CD4-positive, CD25-positive, alpha-beta regulatory T cell (primary cell): ENCODE measurements at regions not wholly inside any gene's neighbourhood (a gene's known extent, or its start where the extent isn't known, plus 50 kb on each side); places are given as distances from the start of the nearest gene placed in this dataset.
A peak's percentile ranks its signal among the peaks of the same experiment; 100 is the strongest.

Source experiments
- ATAC-seq, 2 donors: fragments of 150-1000 bp; cut with Tn5 transposase; one replicate each; pipeline ENCODE4 v1.10.0; 2021; ENCODE audit warnings: low read depth in 2 of 2, moderate number of reproducible peaks in 2 of 2, moderate library complexity in 1 of 2
- DNase-seq, 3 donors: peaks; one replicate each; pipeline versions ENCODE4 v3.0.0 to v3.0.0-alpha.2; 2012 to 2022; ENCODE audit warnings: mixed read lengths in 1 of 3
- H3K27ac ChIP-seq: one replicate; pipeline ENCODE4 v1.7.0; 2013; ENCODE audit warnings: mild to moderate bottlenecking, low read length; ENCODE audit not compliant: insufficient read depth, poor library complexity, severe bottlenecking
- H3K27me3 ChIP-seq: one replicate; pipeline ENCODE4 v1.7.0; 2013; ENCODE audit warnings: low read length; ENCODE audit not compliant: control insufficient read depth, insufficient read depth
- H3K36me3 ChIP-seq: one replicate; pipeline ENCODE4 v1.7.0; 2013; ENCODE audit warnings: mild to moderate bottlenecking, low read length, moderate library complexity; ENCODE audit not compliant: control insufficient read depth, insufficient read depth
- H3K4me1 ChIP-seq: 2 replicates; pipeline ENCODE4 v1.7.0; 2013; ENCODE audit warnings: mild to moderate bottlenecking, low read length; ENCODE audit not compliant: insufficient read depth, control insufficient read depth, poor library complexity, severe bottlenecking
- H3K4me3 ChIP-seq: one replicate; pipeline ENCODE4 v1.7.0; 2013; ENCODE audit warnings: low read depth, mild to moderate bottlenecking, low read length, moderate library complexity
- H3K9me3 ChIP-seq, 2 experiments: 1 replicate in 1 of 2; 2 replicates in 1 of 2; pipeline ENCODE4 v1.7.0; 2013; ENCODE audit warnings: low read length in 2 of 2, mild to moderate bottlenecking in 1 of 2, moderate library complexity in 1 of 2; ENCODE audit not compliant: control insufficient read depth in 2 of 2
- H3K27ac Mint-ChIP-seq, 3 donors: one replicate each; pipeline ENCODE4 v1.8.0; 2020 to 2022; ENCODE audit warnings: mild to moderate bottlenecking in 3 of 3, mixed read lengths in 3 of 3, moderate library complexity in 2 of 3
- H3K27me3 Mint-ChIP-seq: one replicate; pipeline ENCODE4 v1.8.0; 2022; ENCODE audit warnings: mild to moderate bottlenecking, mixed read lengths
- H3K36me3 Mint-ChIP-seq: one replicate; pipeline ENCODE4 v1.8.0; 2020; ENCODE audit warnings: mixed read lengths
- H3K4me1 Mint-ChIP-seq, 4 donors: one replicate each; pipeline ENCODE4 v1.8.0; 2020 to 2022; ENCODE audit warnings: mixed read lengths in 4 of 4, mild to moderate bottlenecking in 1 of 4
- H3K4me3 Mint-ChIP-seq, 4 donors: one replicate each; pipeline ENCODE4 v1.8.0; 2020 to 2022; ENCODE audit warnings: mild to moderate bottlenecking in 4 of 4, mixed read lengths in 4 of 4, moderate library complexity in 3 of 4
- H3K9me3 Mint-ChIP-seq, 7 donors: one replicate each; pipeline ENCODE4 v1.8.0; 2020 to 2022; ENCODE audit warnings: mixed read lengths in 7 of 7, mild to moderate bottlenecking in 3 of 7, moderate library complexity in 2 of 7

DNA sequence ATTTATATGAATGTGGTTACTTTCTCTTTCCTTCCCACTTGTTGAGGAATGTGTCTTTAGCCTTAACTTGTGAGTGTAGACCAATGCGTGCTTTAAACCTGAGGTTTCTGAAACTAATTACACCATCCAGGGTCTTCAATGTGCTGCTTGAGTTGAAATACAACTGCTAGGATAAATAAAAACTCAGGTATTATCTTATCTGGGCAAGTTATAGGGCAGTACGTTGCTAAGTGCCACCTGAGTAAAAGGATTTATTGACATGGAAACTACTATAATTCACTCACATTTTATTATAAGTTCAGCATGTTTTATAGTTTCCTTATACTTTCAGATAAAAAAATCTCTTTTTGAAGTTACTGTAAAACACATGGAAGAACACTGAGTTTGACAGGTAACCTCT lies 1136.8 kb upstream of the NUDT12 start:
- no peaks in the 10 kb centered on the region for H3K36me3 ChIP-seq
- DNase-seq = no peak
- no peaks in the 10 kb centered on the region for H3K27me3 ChIP-seq
- Mint-ChIP-seq H3K4me3 (no peak overlapping the region), H3K27me3 (no peaks in the 10 kb centered on the region), H3K4me1 (no peaks in the 10 kb centered on the region), H3K27ac (no peak overlapping the region), H3K9me3 (peaks cover 1 to 21% (median 5%) of the 10 kb centered on the region in 7 donors), H3K36me3 (no peaks in the 10 kb centered on the region)
- H3K27ac ChIP-seq = no peak overlapping the region
- H3K4me1 ChIP-seq = no peaks in the 10 kb centered on the region
- H3K9me3 ChIP-seq = peaks cover 0 to 24% of the 10 kb centered on the region in 2 experiments
- no peak overlapping the region for H3K4me3 ChIP-seq
- no peak for ATAC-seq

- no peak overlapping the region for H3K27ac Mint-ChIP-seq
- no peaks in the 10 kb centered on the region for H3K27me3 Mint-ChIP-seq
- no peaks in the 10 kb centered on the region for H3K27me3 ChIP-seq
- no peaks in the 10 kb centered on the region for H3K9me3 ChIP-seq
- no peaks in the 10 kb centered on the region for H3K36me3 ChIP-seq
- no peak overlapping the region for H3K4me3 Mint-ChIP-seq
- H3K4me1 ChIP-seq = no peaks in the 10 kb centered on the region
- DNase-seq (no peak), ATAC-seq (no peak)
- no peak overlapping the region for H3K4me3 ChIP-seq
- peaks cover 0 to 16% (median 8%) of the 10 kb centered on the region in 7 donors for H3K9me3 Mint-ChIP-seq
- H3K27ac ChIP-seq = no peak overlapping the region
- H3K4me1 Mint-ChIP-seq = no peaks in the 10 kb centered on the region
- H3K36me3 Mint-ChIP-seq = no peaks in the 10 kb centered on the region
These were observed 1098.7 kb upstream of the NUDT12 start for GRCh38 chr5:104661256-104661655.

DNA sequence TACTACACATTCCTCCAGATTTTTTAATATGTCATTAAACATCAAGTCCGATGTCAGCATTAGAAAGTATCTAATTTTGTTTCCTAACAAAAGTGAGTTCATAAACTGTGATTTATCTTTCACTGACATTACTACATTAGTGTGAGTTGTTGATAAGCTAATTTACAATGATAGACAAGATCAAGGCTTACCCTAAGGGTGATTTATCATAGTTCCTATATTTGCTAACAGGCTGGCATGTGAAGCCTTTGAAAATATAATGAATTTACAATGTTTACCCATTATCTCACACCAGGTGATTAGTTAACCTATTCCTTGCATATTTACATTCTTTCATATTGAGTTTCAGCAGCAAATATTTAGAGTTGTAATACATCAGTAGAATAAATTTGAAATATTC lies 1096.9 kb upstream of the NUDT12 start:
- DNase-seq = no peak
- H3K36me3 ChIP-seq = no peaks in the 10 kb centered on the region
- no peak for ATAC-seq
- Mint-ChIP-seq H3K4me1 (no peaks in the 10 kb centered on the region), H3K27me3 (no peaks in the 10 kb centered on the region), H3K27ac (no peak overlapping the region), H3K9me3 (peaks cover 0 to 20% (median 6%) of the 10 kb centered on the region in 7 donors), H3K4me3 (no peak overlapping the region), H3K36me3 (no peaks in the 10 kb centered on the region)
- H3K27me3 ChIP-seq = no peaks in the 10 kb centered on the region
- no peak overlapping the region for H3K4me3 ChIP-seq
- no peaks in the 10 kb centered on the region for H3K9me3 ChIP-seq
- H3K27ac ChIP-seq = no peak overlapping the region
- H3K4me1 ChIP-seq = no peaks in the 10 kb centered on the region

GRCh38 chr5:104652271-104652861 lies 1089.8 kb upstream of the NUDT12 start:
- Histone ChIP-seq H3K27me3 (no peaks in the 10 kb centered on the region), H3K9me3 (peaks cover 0 to 14% of the 10 kb centered on the region in 2 experiments), H3K36me3 (no peaks in the 10 kb centered on the region), H3K4me3 (no peak overlapping the region), H3K27ac (no peak overlapping the region), H3K4me1 (no peaks in the 10 kb centered on the region)
- Mint-ChIP-seq H3K27ac (no peak overlapping the region), H3K27me3 (no peaks in the 10 kb centered on the region), H3K4me3 (no peak overlapping the region), H3K36me3 (no peaks in the 10 kb centered on the region), H3K4me1 (no peaks in the 10 kb centered on the region), H3K9me3 (peaks cover 0 to 23% (median 7%) of the 10 kb centered on the region in 7 donors)
- ATAC-seq = no peak
- no peak for DNase-seq

DNA sequence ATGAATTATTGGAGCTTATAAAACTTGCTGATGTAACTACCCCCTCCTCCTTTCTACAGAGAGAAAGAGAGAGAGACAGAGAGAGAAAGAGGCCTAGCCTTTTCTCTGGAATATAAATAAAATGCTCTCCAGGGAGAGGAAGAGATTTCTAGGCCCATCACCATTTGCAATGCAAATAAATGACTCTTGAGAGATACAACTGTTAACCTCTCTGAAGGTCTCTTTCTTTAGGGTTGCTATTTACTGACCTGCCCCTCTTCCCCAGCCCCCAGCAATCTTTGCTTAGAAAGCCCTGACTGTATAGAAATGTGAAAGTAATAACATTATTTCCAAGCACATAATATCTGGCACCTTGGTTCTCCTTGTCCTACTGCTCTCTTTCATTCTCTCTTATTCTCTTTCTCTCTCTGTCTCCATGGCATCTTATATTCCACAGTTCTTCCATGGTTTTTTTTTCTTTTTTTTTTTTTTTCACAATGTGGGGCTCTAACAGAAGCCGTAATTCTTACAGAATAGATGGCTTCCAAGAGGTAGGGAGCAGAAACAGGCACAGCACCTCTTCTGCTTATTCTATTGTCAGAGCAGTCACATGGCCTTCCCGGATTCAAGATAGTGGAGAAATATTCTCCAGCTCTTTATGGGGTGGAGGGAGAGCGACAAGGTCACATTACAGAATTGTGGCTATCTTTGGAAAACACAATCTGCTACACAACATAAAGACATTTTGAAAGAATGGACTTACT lies 1087.9 kb upstream of the NUDT12 start:
- H3K4me3 ChIP-seq = no peak overlapping the region
- H3K36me3 ChIP-seq = no peaks in the 10 kb centered on the region
- H3K9me3 Mint-ChIP-seq = peaks cover 0 to 23% (median 7%) of the 10 kb centered on the region in 7 donors
- H3K27me3 ChIP-seq = no peaks in the 10 kb centered on the region
- no peaks in the 10 kb centered on the region for H3K36me3 Mint-ChIP-seq
- DNase-seq (no peak), ATAC-seq (no peak)
- no peak overlapping the region for H3K4me3 Mint-ChIP-seq
- no peaks in the 10 kb centered on the region for H3K27me3 Mint-ChIP-seq
- no peak overlapping the region for H3K27ac Mint-ChIP-seq
- H3K9me3 ChIP-seq = peaks cover 0 to 14% of the 10 kb centered on the region in 2 experiments
- H3K27ac ChIP-seq = no peak overlapping the region
- no peaks in the 10 kb centered on the region for H3K4me1 ChIP-seq
- no peaks in the 10 kb centered on the region for H3K4me1 Mint-ChIP-seq

- Mint-ChIP-seq H3K27ac (no peak overlapping the region), H3K27me3 (no peaks in the 10 kb centered on the region), H3K36me3 (no peaks in the 10 kb centered on the region), H3K9me3 (peaks cover 0 to 12% (median 3%) of the 10 kb centered on the region in 7 donors), H3K4me1 (no peaks in the 10 kb centered on the region), H3K4me3 (no peak overlapping the region)
- Histone ChIP-seq H3K27me3 (no peaks in the 10 kb centered on the region), H3K9me3 (peaks cover 0 to 2% of the 10 kb centered on the region in 2 experiments), H3K36me3 (no peaks in the 10 kb centered on the region), H3K4me3 (no peak overlapping the region), H3K27ac (no peak overlapping the region), H3K4me1 (no peaks in the 10 kb centered on the region)
- no peak for DNase-seq
- no peak for ATAC-seq
These were observed 1083.8 kb upstream of the NUDT12 start for GRCh38 chr5:104646416-104646815.

DNA sequence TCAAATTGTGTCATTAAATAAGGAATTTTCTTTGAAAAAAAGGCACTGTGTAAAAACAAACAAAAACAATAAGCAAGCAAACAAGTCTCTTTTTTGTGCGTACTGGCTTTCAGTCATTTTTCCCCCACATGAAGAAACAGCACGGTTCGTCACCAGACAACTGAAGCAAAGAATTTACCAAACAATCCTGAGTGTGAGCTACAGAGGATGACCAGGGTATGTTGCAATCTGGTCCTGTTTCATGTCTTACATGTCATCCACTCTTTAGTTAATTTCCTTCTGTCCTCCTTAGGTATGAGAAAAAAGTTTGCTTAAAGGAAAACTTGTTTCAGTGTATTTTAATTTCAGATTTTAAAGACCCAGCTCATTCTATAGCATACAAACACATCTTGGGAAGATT lies 1080.7 kb upstream of the NUDT12 start:
- no peak overlapping the region for H3K4me3 ChIP-seq
- Mint-ChIP-seq H3K36me3 (no peaks in the 10 kb centered on the region), H3K4me3 (peak overlapping the region in 1 of 4 donors; percentile 54), H3K27ac (no peak overlapping the region), H3K27me3 (no peaks in the 10 kb centered on the region), H3K4me1 (no peaks in the 10 kb centered on the region), H3K9me3 (peaks cover 0 to 8% (median 0%) of the 10 kb centered on the region in 7 donors)
- no peak for ATAC-seq
- no peak for DNase-seq
- H3K9me3 ChIP-seq = peaks cover 0 to 2% of the 10 kb centered on the region in 2 experiments
- no peaks in the 10 kb centered on the region for H3K4me1 ChIP-seq
- H3K36me3 ChIP-seq = no peaks in the 10 kb centered on the region
- no peak overlapping the region for H3K27ac ChIP-seq
- H3K27me3 ChIP-seq = no peaks in the 10 kb centered on the region

GRCh38 chr5:104635227-104635626 lies 1072.6 kb upstream of the NUDT12 start:
- Mint-ChIP-seq H3K27ac (no peak overlapping the region), H3K4me3 (no peak overlapping the region), H3K27me3 (no peaks in the 10 kb centered on the region), H3K36me3 (no peaks in the 10 kb centered on the region), H3K4me1 (no peaks in the 10 kb centered on the region), H3K9me3 (peaks cover 0 to 5% (median 1%) of the 10 kb centered on the region in 7 donors)
- no peak for ATAC-seq
- DNase-seq = no peak
- no peaks in the 10 kb centered on the region for H3K4me1 ChIP-seq
- no peak overlapping the region for H3K27ac ChIP-seq
- no peak overlapping the region for H3K4me3 ChIP-seq
- H3K9me3 ChIP-seq = no peaks in the 10 kb centered on the region
- no peaks in the 10 kb centered on the region for H3K36me3 ChIP-seq
- no peaks in the 10 kb centered on the region for H3K27me3 ChIP-seq
